T-helper 17 cell (primary cell): ENCODE measurements at regions not wholly inside any gene's neighbourhood (a gene's known extent, or its start where the extent isn't known, plus 50 kb on each side); places are given as distances from the start of the nearest gene placed in this dataset.
A peak's percentile ranks its signal among the peaks of the same experiment; 100 is the strongest.

Experiments
- ATAC-seq: fragments of 150-1000 bp; cut with Tn5 transposase; 2 replicates; pipeline ENCODE4 v1.10.0; 2021; ENCODE audit warnings: mild to moderate bottlenecking, moderate library complexity
- DNase-seq, 3 donors: peaks; one replicate each; pipeline versions ENCODE4 v3.0.0 to v3.0.0-alpha.2; 2020 to 2021
- H3K9me3 ChIP-seq: one replicate; pipeline ENCODE4 v1.7.0; 2013; ENCODE audit warnings: low read length, mild to moderate bottlenecking; ENCODE audit not compliant: control insufficient read depth, poor library complexity, severe bottlenecking
- H3K27ac Mint-ChIP-seq: one replicate; pipeline ENCODE4 v1.8.0; 2022; ENCODE audit warnings: mild to moderate bottlenecking, moderate library complexity, mixed read lengths
- H3K27me3 Mint-ChIP-seq: one replicate; pipeline ENCODE4 v1.8.0; 2022; ENCODE audit warnings: mixed read lengths
- H3K36me3 Mint-ChIP-seq: one replicate; pipeline ENCODE4 v1.8.0; 2022; ENCODE audit warnings: low read depth, mixed read lengths
- H3K4me1 Mint-ChIP-seq: one replicate; pipeline ENCODE4 v1.8.0; 2022; ENCODE audit warnings: mild to moderate bottlenecking, mixed read lengths
- H3K4me3 Mint-ChIP-seq: one replicate; pipeline ENCODE4 v1.8.0; 2022; ENCODE audit warnings: mild to moderate bottlenecking, moderate library complexity, mixed read lengths

GRCh38 chr16:31694461-31694860 is 166.8 kb downstream of the AHSP start:
- Mint-ChIP-seq H3K27ac (no peak overlapping the region), H3K27me3 (no peaks in the 10 kb centered on the region), H3K36me3 (peaks cover 4% of the 10 kb centered on the region), H3K4me3 (no peak overlapping the region), H3K4me1 (no peaks in the 10 kb centered on the region)
- H3K9me3 ChIP-seq: no peaks in the 10 kb centered on the region
- ATAC-seq (no peak), DNase-seq (no peak)

- no peaks in the 10 kb centered on the region for H3K9me3 ChIP-seq
- no peak overlapping the region for H3K27ac Mint-ChIP-seq
- DNase-seq (peak in 1 of 3 donors; percentile 31), ATAC-seq (peak; percentile 89)
- no peaks in the 10 kb centered on the region for H3K36me3 Mint-ChIP-seq
- H3K4me1 Mint-ChIP-seq: no peaks in the 10 kb centered on the region
- H3K27me3 Mint-ChIP-seq: no peaks in the 10 kb centered on the region
- H3K4me3 Mint-ChIP-seq: no peak overlapping the region
Measured at GRCh38 chr16:31695667-31696066, 168.0 kb downstream of the AHSP start.

GRCh38 chr16:31696968-31697743 is 169.5 kb downstream of the AHSP start:
- H3K4me3 Mint-ChIP-seq: no peak overlapping the region
- H3K36me3 Mint-ChIP-seq: peaks cover 3% of the 10 kb centered on the region
- no peaks in the 10 kb centered on the region for H3K27me3 Mint-ChIP-seq
- no peak for DNase-seq
- H3K9me3 ChIP-seq: no peaks in the 10 kb centered on the region
- ATAC-seq: no peak
- no peak overlapping the region for H3K27ac Mint-ChIP-seq
- H3K4me1 Mint-ChIP-seq: peaks cover 11% of the 10 kb centered on the region

GRCh38 chr16:31697744-31698125 is 170.0 kb downstream of the AHSP start:
- Mint-ChIP-seq H3K4me3 (no peak overlapping the region), H3K4me1 (peaks cover 17% of the 10 kb centered on the region), H3K27me3 (no peaks in the 10 kb centered on the region), H3K27ac (no peak overlapping the region), H3K36me3 (peaks cover 7% of the 10 kb centered on the region)
- DNase-seq (no peak), ATAC-seq (no peak)
- no peaks in the 10 kb centered on the region for H3K9me3 ChIP-seq

- no peak overlapping the region for H3K27ac Mint-ChIP-seq
Measured at GRCh38 chr16:31698901-31699300, 171.2 kb downstream of the AHSP start.

GRCh38 chr16:31699601-31700000 is 171.9 kb downstream of the AHSP start:
- H3K4me1 Mint-ChIP-seq: peaks cover 20% of the 10 kb centered on the region
- no peaks in the 10 kb centered on the region for H3K9me3 ChIP-seq
- DNase-seq: no peak
- peak overlapping the region; percentile 99 for H3K27ac Mint-ChIP-seq
- ATAC-seq: no peak
- H3K27me3 Mint-ChIP-seq: no peaks in the 10 kb centered on the region
- peak overlapping the region; percentile 3 for H3K4me3 Mint-ChIP-seq
- H3K36me3 Mint-ChIP-seq: peaks cover 7% of the 10 kb centered on the region

More at GRCh38 chr16:31698901-31699300, 171.2 kb downstream of the AHSP start:
- peaks cover 20% of the 10 kb centered on the region for H3K4me1 Mint-ChIP-seq
- DNase-seq (no peak), ATAC-seq (no peak)
- peaks cover 7% of the 10 kb centered on the region for H3K36me3 Mint-ChIP-seq
- no peaks in the 10 kb centered on the region for H3K27me3 Mint-ChIP-seq
- H3K4me3 Mint-ChIP-seq: no peak overlapping the region
- H3K9me3 ChIP-seq: no peaks in the 10 kb centered on the region

- no peak for DNase-seq
- Mint-ChIP-seq H3K36me3 (peaks cover 7% of the 10 kb centered on the region), H3K4me3 (peak overlapping the region; percentile 94), H3K27ac (peak overlapping the region; percentile 99), H3K27me3 (no peaks in the 10 kb centered on the region), H3K4me1 (peaks cover 22% of the 10 kb centered on the region)
- no peaks in the 10 kb centered on the region for H3K9me3 ChIP-seq
- ATAC-seq: no peak
Measured at GRCh38 chr16:31700200-31700529, 172.5 kb downstream of the AHSP start.

- Mint-ChIP-seq H3K4me1 (peaks cover 24% of the 10 kb centered on the region), H3K4me3 (peak overlapping the region; percentile 94), H3K27me3 (no peaks in the 10 kb centered on the region), H3K27ac (peak overlapping the region; percentile 99), H3K36me3 (peaks cover 7% of the 10 kb centered on the region)
- H3K9me3 ChIP-seq: no peaks in the 10 kb centered on the region
- DNase-seq (peak; percentile 73 to 88 (median 75)), ATAC-seq (peak; percentile 77)
Measured at GRCh38 chr16:31700530-31701388, 172.8 kb upstream of the ZNF267 start.

- Mint-ChIP-seq H3K27me3 (no peaks in the 10 kb centered on the region), H3K4me3 (peak overlapping the region; percentile 94), H3K36me3 (peaks cover 7% of the 10 kb centered on the region), H3K4me1 (peaks cover 27% of the 10 kb centered on the region), H3K27ac (peak overlapping the region; percentile 99)
- DNase-seq (no peak), ATAC-seq (no peak)
- no peaks in the 10 kb centered on the region for H3K9me3 ChIP-seq
Measured at GRCh38 chr16:31701734-31702133, 171.9 kb upstream of the ZNF267 start.

GRCh38 chr16:31702796-31703195 is 170.8 kb upstream of the ZNF267 start:
- H3K4me3 Mint-ChIP-seq: peak overlapping the region; percentile 94
- peaks cover 7% of the 10 kb centered on the region for H3K36me3 Mint-ChIP-seq
- no peak for DNase-seq
- ATAC-seq: no peak
- no peaks in the 10 kb centered on the region for H3K9me3 ChIP-seq
- peak overlapping the region; percentile 99 for H3K27ac Mint-ChIP-seq
- peaks cover 35% of the 10 kb centered on the region for H3K4me1 Mint-ChIP-seq
- no peaks in the 10 kb centered on the region for H3K27me3 Mint-ChIP-seq

GRCh38 chr16:31703526-31704128 is 170.0 kb upstream of the ZNF267 start:
- DNase-seq (no peak), ATAC-seq (no peak)
- peaks cover 7% of the 10 kb centered on the region for H3K36me3 Mint-ChIP-seq
- peak overlapping the region; percentile 25 for H3K4me3 Mint-ChIP-seq
- peaks cover 41% of the 10 kb centered on the region for H3K4me1 Mint-ChIP-seq
- peak overlapping the region; percentile 99 for H3K27ac Mint-ChIP-seq
- no peaks in the 10 kb centered on the region for H3K27me3 Mint-ChIP-seq
- H3K9me3 ChIP-seq: no peaks in the 10 kb centered on the region

- H3K9me3 ChIP-seq: no peaks in the 10 kb centered on the region
- Mint-ChIP-seq H3K27ac (peak overlapping the region; percentile 99), H3K27me3 (no peaks in the 10 kb centered on the region), H3K4me1 (peaks cover 45% of the 10 kb centered on the region), H3K36me3 (peaks cover 7% of the 10 kb centered on the region), H3K4me3 (peak overlapping the region; percentile 25)
- DNase-seq (no peak), ATAC-seq (no peak)
Measured at GRCh38 chr16:31704138-31704537, 169.5 kb upstream of the ZNF267 start.

- Mint-ChIP-seq H3K27me3 (no peaks in the 10 kb centered on the region), H3K36me3 (peaks cover 7% of the 10 kb centered on the region), H3K4me1 (peaks cover 50% of the 10 kb centered on the region), H3K4me3 (peak overlapping the region; percentile 19), H3K27ac (peak overlapping the region; percentile 99)
- ATAC-seq (no peak), DNase-seq (no peak)
- no peaks in the 10 kb centered on the region for H3K9me3 ChIP-seq
Measured at GRCh38 chr16:31705371-31705770, 168.2 kb upstream of the ZNF267 start.
